GM19395 (cell line): ENCODE measurements at regions not wholly inside any gene's neighbourhood (a gene's known extent, or its start where the extent isn't known, plus 50 kb on each side); places are given as distances from the start of the nearest gene placed in this dataset.
"Not testable (repeated sequence)": the region's sequence is repeated elsewhere in the genome, so short reads cannot be mapped to it uniquely, and the experiment has no call there.

Experiments
- ATAC-seq: cut with Tn5 transposase; IDR thresholded peaks from one replicate; pipeline ENCODE4 v1.9.1; 2021; ENCODE audit warnings: mild to moderate bottlenecking, moderate library complexity; ENCODE audit not compliant: unreplicated experiment

GRCh38 chr18:34350778-34351177, 126.1 kb upstream of the NOL4 start:
- no peak for ATAC-seq

- ATAC-seq = no peak
These were observed 127.9 kb upstream of the NOL4 start for GRCh38 chr18:34352385-34353163.

GRCh38 chr18:34354351-34354750, 129.6 kb upstream of the NOL4 start:
- ATAC-seq = no peak

GRCh38 chr18:34357944-34358580, 133.3 kb upstream of the NOL4 start:
- ATAC-seq = no peak

- peak; percentile 81 for ATAC-seq
These were observed 134.2 kb upstream of the NOL4 start for GRCh38 chr18:34358923-34359322.

- no peak for ATAC-seq
These were observed 140.0 kb upstream of the NOL4 start for GRCh38 chr18:34364699-34365098.

GRCh38 chr18:34370704-34371395, 146.1 kb upstream of the NOL4 start:
- ATAC-seq = no peak

- ATAC-seq = no peak
These were observed 155.6 kb upstream of the NOL4 start for GRCh38 chr18:34380326-34380725.

GRCh38 chr18:34385311-34385710, 160.6 kb upstream of the NOL4 start:
- no peak for ATAC-seq

GRCh38 chr18:34386803-34387202, 162.1 kb upstream of the NOL4 start:
- ATAC-seq = no peak

- no peak for ATAC-seq
These were observed 172.7 kb upstream of the NOL4 start for GRCh38 chr18:34397286-34397896.

- no peak for ATAC-seq
These were observed 175.2 kb upstream of the NOL4 start for GRCh38 chr18:34399892-34400291.

- no peak for ATAC-seq
These were observed 176.1 kb upstream of the NOL4 start for GRCh38 chr18:34400834-34401233.

- ATAC-seq = no peak
These were observed 177.1 kb upstream of the NOL4 start for GRCh38 chr18:34401775-34402174.

GRCh38 chr18:34407471-34407870, 182.8 kb upstream of the NOL4 start:
- ATAC-seq = not testable (repeated sequence)

- no peak for ATAC-seq
These were observed 187.2 kb upstream of the NOL4 start for GRCh38 chr18:34411952-34412351.

- ATAC-seq = no peak
These were observed 206.3 kb upstream of the NOL4 start for GRCh38 chr18:34431042-34431441.

GRCh38 chr18:34444622-34445021, 219.9 kb upstream of the NOL4 start:
- ATAC-seq = no peak

GRCh38 chr18:34448662-34449061, 223.9 kb upstream of the NOL4 start:
- ATAC-seq = no peak

- ATAC-seq = no peak
These were observed 233.0 kb upstream of the NOL4 start for GRCh38 chr18:34457761-34458160.

GRCh38 chr18:34458410-34458977, 233.8 kb upstream of the NOL4 start:
- no peak for ATAC-seq
